ENCODE measurements at regions not wholly inside any gene's neighbourhood (a gene's known extent, or its start where the extent isn't known, plus 50 kb on each side); places are given as distances from the start of the nearest gene placed in this dataset.

DNA sequence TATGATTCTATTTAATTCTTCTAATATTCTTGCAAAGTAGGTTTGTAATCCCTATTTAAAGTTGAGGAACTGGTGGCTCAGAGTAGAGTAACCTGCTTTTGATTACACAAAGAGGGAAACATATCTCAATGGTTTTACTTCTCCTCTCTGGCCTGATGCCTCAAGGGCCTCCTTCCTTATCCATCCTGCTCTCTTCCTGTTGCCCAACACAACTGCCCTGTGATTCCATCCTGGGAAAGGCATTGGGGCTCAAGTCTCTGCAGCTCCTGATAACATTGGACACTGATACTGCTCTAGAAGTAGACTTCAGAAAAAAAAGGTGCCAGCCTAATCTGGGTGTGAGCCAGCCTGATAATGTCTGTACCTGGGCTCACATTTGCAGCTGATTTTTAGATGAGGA lies 75.8 kb downstream of the RDH14 start:
- POLR2A ChIA-PET (ENCODE audit: partially characterized antibody): no interaction called here
- FAIRE-seq: no peak
- CTCF ChIA-PET (ENCODE audit: partially characterized antibody): interaction anchor here (0.6 to 1.0 kb wide), 2 partner anchors 18 to 663 kb away, joined by 3 read pairs; no protein-coding TSS in a partner anchor

More for the DNA sequence above, 75.8 kb downstream of the RDH14 start:
- DNase-seq (ENCODE audit: low read depth in 1 of 2, low spot score in 2 of 2): no peak
- H2BK120ac ChIP-seq (replicated peaks; ENCODE audit: low read depth, low read length): no peak overlapping the region
- H3K4me2 ChIP-seq (ENCODE audit: insufficient read depth in 1 of 2, low read depth in 2 of 2, low read length in 2 of 2): no peak overlapping the region
- no peak overlapping the region for H3K56ac ChIP-seq (replicated peaks; ENCODE audit: insufficient read length, low read depth, low read length)
- H3K36me3 ChIP-seq (ENCODE audit: control insufficient read depth in 2 of 4, insufficient read depth in 4 of 4, low read length in 3 of 4): no peaks in the 10 kb centered on the region
- no peak overlapping the region for H2BK12ac ChIP-seq (ENCODE audit: low read depth, low read length)
- H3K9ac ChIP-seq (replicated peaks in 1 of 4; ENCODE audit: extremely low read depth in 1 of 4, low read depth in 3 of 4, low read length in 3 of 4): no peak overlapping the region
- H4K5ac ChIP-seq (ENCODE audit: insufficient read length, low read depth, low read length): no peak overlapping the region
- H2BK5ac ChIP-seq (ENCODE audit: low read depth, low read length): no peak overlapping the region
- no peak overlapping the region for H3K18ac ChIP-seq (ENCODE audit: extremely low read depth, low read length)
- no peak overlapping the region for H2AFZ ChIP-seq (ENCODE audit: low read length)
- no peak overlapping the region for H4K91ac ChIP-seq (replicated peaks; ENCODE audit: insufficient read length, low read length)
- H3K79me1 ChIP-seq (ENCODE audit: low read depth, low read length): no peaks in the 10 kb centered on the region
- H2BK15ac ChIP-seq (ENCODE audit: low read length): no peak overlapping the region
- H3K4me3 ChIP-seq (ENCODE audit: extremely low read depth in 1 of 4, insufficient read depth in 2 of 4, low read depth in 3 of 4, low read length in 4 of 4): no peak overlapping the region
- no peaks in the 10 kb centered on the region for H3K9me3 ChIP-seq (ENCODE audit: insufficient read depth in 2 of 2, low read depth in 1 of 2, low read length in 1 of 2)
- H4K8ac ChIP-seq (ENCODE audit: extremely low read depth, insufficient read depth, low read length): no peak overlapping the region
- TF ChIP-seq CEBPB (IDR thresholded peaks at IDR 0.05; ENCODE audit: low read depth, low read length): no peak
- no peak for TF ChIP-seq TAF1 (IDR thresholded peaks at IDR 0.05; ENCODE audit: low read depth, low read length)
- no peak for TF ChIP-seq CBX5 (IDR thresholded peaks at IDR 0.05; ENCODE audit: low read depth, low read length)
- no peak for TF ChIP-seq CTBP2 (IDR thresholded peaks at IDR 0.05; ENCODE audit: borderline replicate concordance, insufficient read depth, insufficient read length, low read length)
- no peak for TF ChIP-seq TCF12 (IDR thresholded peaks at IDR 0.05; ENCODE audit: low read depth, low read length)
- TF ChIP-seq ZNF274 (IDR thresholded peaks at IDR 0.05; ENCODE audit: borderline replicate concordance, extremely low read depth, low read length): no peak
- TF ChIP-seq NANOG (IDR thresholded peaks at IDR 0.05; ENCODE audit: insufficient read depth, low read depth, low read length, poor library complexity, severe bottlenecking): no peak
- no peak for TF ChIP-seq BCL11A (IDR thresholded peaks at IDR 0.05; ENCODE audit: low read depth in 2 of 2, low read length in 2 of 2)
- no peak for TF ChIP-seq YY1 (IDR thresholded peaks at IDR 0.05; ENCODE audit: low read depth, low read length)
- TF ChIP-seq SIRT6 (IDR thresholded peaks at IDR 0.05; ENCODE audit: low read length): no peak
- no peak for TF ChIP-seq HDAC2 (IDR thresholded peaks at IDR 0.05; ENCODE audit: borderline replicate concordance in 1 of 2, low read depth in 2 of 2, low read length in 2 of 2)
- TF ChIP-seq TEAD4 (IDR thresholded peaks at IDR 0.05; ENCODE audit: low read depth, low read length): no peak
- TF ChIP-seq EP300 (IDR thresholded peaks at IDR 0.05; ENCODE audit: borderline replicate concordance in 1 of 2, low read depth in 2 of 2, low read length in 2 of 2): no peak
- no peak for TF ChIP-seq POU5F1 (IDR thresholded peaks at IDR 0.05; ENCODE audit: low read depth, low read length)
- no peak for TF ChIP-seq BACH1 (IDR thresholded peaks at IDR 0.05; ENCODE audit: low read length)
- no peak overlapping the region for H3K14ac ChIP-seq (ENCODE audit: insufficient read length)
- H3K27me3 ChIP-seq (replicated peaks in 1 of 4; ENCODE audit: control insufficient read depth in 3 of 4, extremely low read depth in 1 of 4, insufficient read depth in 3 of 4, low read length in 3 of 4): no peaks in the 10 kb centered on the region
- H3K79me2 ChIP-seq (ENCODE audit: control insufficient read depth in 1 of 2, insufficient read depth in 2 of 2, low read length in 2 of 2): no peaks in the 10 kb centered on the region
- no peaks in the 10 kb centered on the region for H3K23me2 ChIP-seq (ENCODE audit: low read depth, low read length)
- no peak overlapping the region for H3K23ac ChIP-seq (ENCODE audit: insufficient read length)
- no peak overlapping the region for H3K27ac ChIP-seq (ENCODE audit: low read depth, low read length)
- no peak overlapping the region for H3K4ac ChIP-seq (replicated peaks; ENCODE audit: insufficient read length, low read depth, low read length)
- H3K4me1 ChIP-seq (replicated peaks in 1 of 4; ENCODE audit: control insufficient read depth in 3 of 4, insufficient read depth in 4 of 4, low read length in 3 of 4): no peaks in the 10 kb centered on the region
- no peaks in the 10 kb centered on the region for H4K20me1 ChIP-seq (replicated peaks in 1 of 2; ENCODE audit: control insufficient read depth in 1 of 2, insufficient read depth in 2 of 2, low read length in 2 of 2)
- no peak overlapping the region for H2BK20ac ChIP-seq (ENCODE audit: low read length)
- H2AK5ac ChIP-seq (ENCODE audit: low read depth, low read length): no peak overlapping the region
